Adrenal gland (tissue), 9 donors: ENCODE measurements at regions not wholly inside any gene's neighbourhood (a gene's known extent, or its start where the extent isn't known, plus 50 kb on each side); places are given as distances from the start of the nearest gene placed in this dataset.

ENCODE experiments used
- DNase-seq, 7 donors: peaks; one replicate each; pipeline ENCODE4 v3.0.0-alpha.2; 2019 to 2020
- H3K27ac ChIP-seq, 5 donors: fragments of 200-600 bp; sonication (generic) in 4 of 5; 1 replicate in 3 of 5; 2 replicates in 2 of 5; pipeline versions ENCODE4 v1.5.1 to v1.8.0; 2016 to 2020; ENCODE audit warnings: mild to moderate bottlenecking in 1 of 5
- H3K27me3 ChIP-seq: fragments of 200-600 bp; 2 replicates; pipeline ENCODE4 v1.8.0; 2021
- H3K36me3 ChIP-seq, 2 donors: fragments of 200-600 bp; replicated peaks in 1 of 2; 1 replicate in 1 of 2; 2 replicates in 1 of 2; pipeline versions ENCODE4 v1.5.1 to v1.8.0; 2018 to 2022
- H3K4me1 ChIP-seq, 2 donors: fragments of 200-600 bp; replicated peaks in 1 of 2; 1 replicate in 1 of 2; 2 replicates in 1 of 2; pipeline versions ENCODE4 v1.5.1 to v1.8.0; 2018 to 2021
- H3K4me3 ChIP-seq, 4 donors: fragments of 200-600 bp; sonication (generic) in 3 of 4; one replicate each; pipeline ENCODE4 v1.5.1; 2016 to 2018
- H3K9me3 ChIP-seq, 3 donors: fragments of 200-600 bp; sonication (generic) in 1 of 3; replicated peaks in 1 of 3; 1 replicate in 2 of 3; 2 replicates in 1 of 3; pipeline versions ENCODE4 v1.5.1 to v1.8.0; 2016 to 2021
- CTCF ChIP-seq, 6 experiments: fragments of 450-650 bp in 4 of 6; fragments of 200-600 bp in 2 of 6; sonication (generic) in 1 of 6; IDR thresholded peaks; 1 replicate in 5 of 6; 2 replicates in 1 of 6; pipeline versions ENCODE4 v1.5.1 to v1.8.0; 2016 to 2021; ENCODE audit warnings: antibody characterized with exemption in 6 of 6, mild to moderate bottlenecking in 2 of 6, moderate library complexity in 1 of 6
- POLR2A ChIP-seq, 2 donors: fragments of 450-650 bp; IDR thresholded peaks; one replicate each; pipeline ENCODE4 v1.6.1; 2017; ENCODE audit warnings: antibody characterized with exemption in 2 of 2, mild to moderate bottlenecking in 2 of 2, moderate library complexity in 1 of 2
- WGBS, 4 donors: extraction: QIAGEN DNeasy Blood & Tissue Kit in 2 of 4; methylation state at CpG; one replicate each; pipeline versions ENCODE4 v1.1.5 to v1.1.7; 2013 to 2017; 5-methylcytosine and 5-hydroxymethylcytosine counted together
- intact Hi-C, 2 donors: fragments of 100-400 bp; cut with DNase I; formaldehyde crosslinking; loops; one replicate each; pipeline versions ENCODE4 v1.14.1 to v1.15.0; 2022 to 2023
- donor health status: healthy with polysubstance abuse.
- donor health status: Bipolar disorder and iron deficiency.
- donor health status: DM: yes; HTN: yes; CAD: no.
- donor health status: DM: no; HTN: no; CAD: no.
- donor health status: DM: no; HTN: no; CAD: no.

GRCh38 chr17:71495420-71495819 is 625.4 kb upstream of the SOX9 start:
- Histone ChIP-seq H3K36me3 (no peaks in the 10 kb centered on the region), H3K27ac (no peak overlapping the region), H3K27me3 (no peaks in the 10 kb centered on the region), H3K4me3 (no peak overlapping the region), H3K4me1 (no peaks in the 10 kb centered on the region), H3K9me3 (no peaks in the 10 kb centered on the region)
- intact Hi-C loops: no loop called here
- no peak for DNase-seq
- TF ChIP-seq POLR2A (IDR thresholded peaks at IDR 0.05) (no peak), CTCF (IDR thresholded peaks at IDR 0.05) (no peak)

DNA sequence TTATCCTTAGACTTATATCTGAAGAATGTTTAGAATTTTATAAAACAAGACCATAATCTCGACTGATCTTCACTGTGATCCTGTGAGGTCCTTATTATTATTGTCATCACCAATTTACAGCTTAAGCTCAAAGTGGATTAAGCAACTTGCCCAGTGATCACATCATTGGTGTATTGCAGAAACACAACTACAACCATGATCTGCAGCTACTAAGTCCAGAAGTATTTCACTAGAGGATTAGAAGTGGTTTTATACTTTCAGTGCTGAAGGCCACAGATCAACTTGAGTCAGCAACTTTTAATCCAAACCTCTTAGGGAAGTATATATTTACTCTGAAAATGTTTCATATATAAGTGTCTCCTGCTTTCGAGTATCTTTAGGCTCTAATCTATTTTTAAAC is 624.3 kb upstream of the SOX9 start:
- 69 to 85% (median 77%) methylated on average over 2 of the region's 2 CpGs for WGBS, 4 donors
- no peaks in the 10 kb centered on the region for H3K27me3 ChIP-seq
- no peak overlapping the region for H3K4me3 ChIP-seq
- no peak for TF ChIP-seq POLR2A (IDR thresholded peaks at IDR 0.05)
- TF ChIP-seq CTCF (IDR thresholded peaks at IDR 0.05): no peak
- H3K9me3 ChIP-seq: no peaks in the 10 kb centered on the region
- no peak for DNase-seq
- H3K36me3 ChIP-seq: no peaks in the 10 kb centered on the region
- intact Hi-C loops: no loop called here
- H3K27ac ChIP-seq: no peak overlapping the region
- no peaks in the 10 kb centered on the region for H3K4me1 ChIP-seq

DNA sequence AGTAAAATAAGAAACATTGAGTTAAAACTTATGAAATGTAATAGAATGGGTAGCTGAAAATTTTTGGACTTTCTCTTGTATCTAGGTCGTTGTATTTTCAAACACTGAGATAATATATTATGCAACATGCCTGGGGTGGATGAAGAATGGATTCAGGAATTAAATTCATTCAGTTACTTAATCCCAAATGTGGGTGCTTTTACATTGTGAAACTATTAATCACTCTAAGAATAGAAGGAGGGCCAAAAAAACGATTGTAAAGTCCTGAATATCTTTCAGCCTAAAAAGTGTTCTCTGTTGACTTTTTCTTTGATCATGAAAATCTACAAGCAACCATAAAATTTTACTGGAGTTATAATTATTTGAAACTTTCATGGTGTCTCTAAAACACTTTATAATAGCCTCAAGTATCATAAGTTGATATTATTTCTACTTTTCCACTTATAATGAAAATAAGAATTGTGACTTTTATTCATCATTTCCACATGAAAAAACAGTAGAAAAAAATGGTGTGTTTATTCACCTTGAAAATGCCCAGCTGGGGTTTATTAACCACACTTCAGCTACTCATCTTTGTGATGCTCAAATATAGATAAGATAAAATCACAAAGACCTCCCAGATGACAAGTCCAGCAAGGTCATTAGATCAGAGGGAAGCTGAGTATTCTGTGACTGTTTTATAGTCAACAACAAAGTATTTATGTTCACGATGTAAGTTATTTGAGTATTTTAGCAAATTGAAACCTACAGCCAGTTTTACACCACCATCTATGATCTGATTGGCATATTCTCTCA is 619.9 kb upstream of the SOX9 start:
- Histone ChIP-seq H3K4me1 (no peaks in the 10 kb centered on the region), H3K27me3 (no peaks in the 10 kb centered on the region), H3K4me3 (no peak overlapping the region), H3K36me3 (no peaks in the 10 kb centered on the region), H3K9me3 (no peaks in the 10 kb centered on the region), H3K27ac (no peak overlapping the region)
- WGBS, 4 donors: 13 to 25% (median 24%) methylated on average over 3 of the region's 3 CpGs
- intact Hi-C loops: no loop called here
- DNase-seq: no peak
- TF ChIP-seq CTCF (IDR thresholded peaks at IDR 0.05) (no peak), POLR2A (IDR thresholded peaks at IDR 0.05) (no peak)

- WGBS, 4 donors: 81 to 92% (median 88%) methylated on average over 1 of the region's 1 CpG
- Histone ChIP-seq H3K4me1 (no peaks in the 10 kb centered on the region), H3K36me3 (no peaks in the 10 kb centered on the region), H3K9me3 (no peaks in the 10 kb centered on the region), H3K27me3 (no peaks in the 10 kb centered on the region), H3K4me3 (no peak overlapping the region), H3K27ac (no peak overlapping the region)
- TF ChIP-seq POLR2A (IDR thresholded peaks at IDR 0.05) (no peak), CTCF (IDR thresholded peaks at IDR 0.05) (no peak)
- no peak for DNase-seq
- intact Hi-C loops: no loop called here
These were observed 619.1 kb upstream of the SOX9 start for GRCh38 chr17:71501711-71502110.
